ENCODE measurements at regions not wholly inside any gene's neighbourhood (a gene's known extent, or its start where the extent isn't known, plus 50 kb on each side); places are given as distances from the start of the nearest gene placed in this dataset.

DNA sequence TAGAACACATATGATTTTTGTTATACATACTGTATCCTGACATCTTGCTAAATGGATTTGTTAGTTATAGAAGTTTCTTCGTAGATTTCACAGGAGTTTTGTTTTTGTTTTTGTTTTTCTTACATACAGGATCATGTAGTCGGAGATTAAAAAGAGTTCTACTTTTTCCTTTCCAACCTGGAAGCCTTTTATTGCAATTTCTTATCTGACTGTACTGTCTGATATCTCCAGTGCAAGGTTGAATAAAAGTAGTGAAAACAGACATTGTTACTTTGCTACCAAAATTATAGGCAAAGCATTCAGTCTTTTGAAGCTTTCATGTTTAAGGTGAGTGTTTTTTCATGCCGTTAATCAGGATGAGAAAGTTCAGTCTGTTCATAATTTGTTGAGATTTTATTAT lies 117.4 kb upstream of the PRSS3 start:
- Mint-ChIP-seq H3K27ac (no peak overlapping the region), H3K9me3 (no peaks in the 10 kb centered on the region), H3K27me3 (ENCODE audit: low read depth in 2 of 2) (peaks cover 55 to 74% of the 10 kb centered on the region in 2 donors), H3K36me3 (no peaks in the 10 kb centered on the region), H3K4me3 (peak overlapping the region; percentile 96), H3K4me1 (peaks cover 13 to 17% of the 10 kb centered on the region in 2 donors)
- Histone ChIP-seq H3K9me3 (ENCODE audit: control insufficient read depth, insufficient read depth, low read length) (no peaks in the 10 kb centered on the region), H3K27ac (ENCODE audit: low read length) (no peak overlapping the region), H3K36me3 (ENCODE audit: control insufficient read depth, insufficient read depth, low read length) (no peaks in the 10 kb centered on the region), H3K4me1 (ENCODE audit: control insufficient read depth, insufficient read depth, low read length) (peaks cover 4% of the 10 kb centered on the region), H3K27me3 (ENCODE audit: control insufficient read depth, insufficient read depth, low read length) (peaks cover 33% of the 10 kb centered on the region), H3K4me3 (ENCODE audit: low read length) (no peak overlapping the region)
- TF ChIP-seq, protein P1, sequence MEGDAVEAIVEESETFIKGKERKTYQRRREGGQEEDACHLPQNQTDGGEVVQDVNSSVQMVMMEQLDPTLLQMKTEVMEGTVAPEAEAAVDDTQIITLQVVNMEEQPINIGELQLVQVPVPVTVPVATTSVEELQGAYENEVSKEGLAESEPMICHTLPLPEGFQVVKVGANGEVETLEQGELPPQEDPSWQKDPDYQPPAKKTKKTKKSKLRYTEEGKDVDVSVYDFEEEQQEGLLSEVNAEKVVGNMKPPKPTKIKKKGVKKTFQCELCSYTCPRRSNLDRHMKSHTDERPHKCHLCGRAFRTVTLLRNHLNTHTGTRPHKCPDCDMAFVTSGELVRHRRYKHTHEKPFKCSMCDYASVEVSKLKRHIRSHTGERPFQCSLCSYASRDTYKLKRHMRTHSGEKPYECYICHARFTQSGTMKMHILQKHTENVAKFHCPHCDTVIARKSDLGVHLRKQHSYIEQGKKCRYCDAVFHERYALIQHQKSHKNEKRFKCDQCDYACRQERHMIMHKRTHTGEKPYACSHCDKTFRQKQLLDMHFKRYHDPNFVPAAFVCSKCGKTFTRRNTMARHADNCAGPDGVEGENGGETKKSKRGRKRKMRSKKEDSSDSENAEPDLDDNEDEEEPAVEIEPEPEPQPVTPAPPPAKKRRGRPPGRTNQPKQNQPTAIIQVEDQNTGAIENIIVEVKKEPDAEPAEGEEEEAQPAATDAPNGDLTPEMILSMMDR (IDR thresholded peaks at IDR 0.05): no peak
- WGBS (ENCODE audit: insufficient coverage): 100% methylated on average over 1 of the region's 3 CpGs
- DNase-seq (no peak), ATAC-seq (no peak)
- intact Hi-C loops (cut with micrococcal nuclease): no loop called here

DNA sequence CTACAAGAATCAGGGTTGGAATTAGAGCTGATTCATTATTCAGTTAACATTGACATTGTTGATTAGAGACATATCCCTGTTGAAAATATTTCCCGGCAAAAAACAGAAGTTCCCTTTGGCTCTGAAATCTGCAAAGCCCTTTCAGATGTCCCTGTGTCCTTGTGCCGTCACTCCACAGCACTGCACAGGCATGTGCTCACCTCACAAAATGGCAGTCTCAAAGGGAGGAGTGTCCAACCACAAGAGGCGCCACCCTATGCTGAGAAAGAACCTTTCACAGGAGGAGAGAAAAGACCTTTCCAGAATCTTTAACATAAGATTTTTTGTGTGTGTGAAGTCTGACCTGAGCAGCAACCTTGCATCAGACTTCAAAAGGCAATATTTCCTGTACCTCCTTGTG lies 112.8 kb upstream of the PRSS3 start:
- Histone ChIP-seq H3K27ac (ENCODE audit: low read length) (no peak overlapping the region), H3K4me1 (ENCODE audit: control insufficient read depth, insufficient read depth, low read length) (no peaks in the 10 kb centered on the region), H3K27me3 (ENCODE audit: control insufficient read depth, insufficient read depth, low read length) (peaks cover 17% of the 10 kb centered on the region), H3K9me3 (ENCODE audit: control insufficient read depth, insufficient read depth, low read length) (no peaks in the 10 kb centered on the region), H3K36me3 (ENCODE audit: control insufficient read depth, insufficient read depth, low read length) (no peaks in the 10 kb centered on the region), H3K4me3 (ENCODE audit: low read length) (no peak overlapping the region)
- DNase-seq: no peak
- TF ChIP-seq, protein P1 (IDR thresholded peaks at IDR 0.05): no peak
- intact Hi-C loops (cut with micrococcal nuclease): no loop called here
- Mint-ChIP-seq H3K9me3 (no peaks in the 10 kb centered on the region), H3K4me3 (no peak overlapping the region), H3K36me3 (no peaks in the 10 kb centered on the region), H3K27me3 (ENCODE audit: low read depth in 2 of 2) (peaks cover 50 to 58% of the 10 kb centered on the region in 2 donors), H3K4me1 (peaks cover 0 to 1% of the 10 kb centered on the region in 2 donors), H3K27ac (no peak overlapping the region)
- ATAC-seq: no peak
- WGBS (ENCODE audit: insufficient coverage): 93% methylated on average over 3 of the region's 3 CpGs

DNA sequence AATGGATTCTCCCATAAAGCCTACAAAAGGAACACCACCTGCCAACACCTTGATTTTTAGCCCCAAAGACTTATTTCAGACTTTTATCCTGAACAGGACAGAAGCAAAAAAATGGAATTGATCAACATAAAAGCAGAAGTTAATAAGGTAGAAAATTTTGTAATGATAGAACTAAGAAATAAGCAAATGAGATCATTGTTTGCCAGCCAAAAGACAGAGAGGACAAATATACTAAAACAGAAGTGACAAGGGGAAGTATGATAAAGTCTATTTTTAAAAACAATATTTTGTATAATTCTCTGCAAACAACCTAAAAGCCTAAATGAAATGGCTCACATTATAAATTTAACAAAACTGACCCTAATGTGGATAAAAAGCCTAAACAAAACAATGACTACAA lies 110.5 kb upstream of the PRSS3 start:
- no peaks in the 10 kb centered on the region for H3K36me3 ChIP-seq (ENCODE audit: control insufficient read depth, insufficient read depth, low read length)
- H3K9me3 Mint-ChIP-seq: no peaks in the 10 kb centered on the region
- H3K4me1 Mint-ChIP-seq: no peaks in the 10 kb centered on the region
- no peak overlapping the region for H3K27ac ChIP-seq (ENCODE audit: low read length)
- H3K4me1 ChIP-seq (ENCODE audit: control insufficient read depth, insufficient read depth, low read length): no peaks in the 10 kb centered on the region
- no peak overlapping the region for H3K4me3 Mint-ChIP-seq
- H3K27ac Mint-ChIP-seq: no peak overlapping the region
- TF ChIP-seq, protein P1 (IDR thresholded peaks at IDR 0.05): no peak
- no peaks in the 10 kb centered on the region for H3K36me3 Mint-ChIP-seq
- no peak for ATAC-seq
- H3K27me3 ChIP-seq (ENCODE audit: control insufficient read depth, insufficient read depth, low read length): peaks cover 6% of the 10 kb centered on the region
- intact Hi-C loops (cut with micrococcal nuclease): no loop called here
- no peaks in the 10 kb centered on the region for H3K9me3 ChIP-seq (ENCODE audit: control insufficient read depth, insufficient read depth, low read length)
- DNase-seq: no peak
- H3K4me3 ChIP-seq (ENCODE audit: low read length): no peak overlapping the region
- H3K27me3 Mint-ChIP-seq (ENCODE audit: low read depth in 2 of 2): peaks cover 42 to 58% of the 10 kb centered on the region in 2 donors

DNA sequence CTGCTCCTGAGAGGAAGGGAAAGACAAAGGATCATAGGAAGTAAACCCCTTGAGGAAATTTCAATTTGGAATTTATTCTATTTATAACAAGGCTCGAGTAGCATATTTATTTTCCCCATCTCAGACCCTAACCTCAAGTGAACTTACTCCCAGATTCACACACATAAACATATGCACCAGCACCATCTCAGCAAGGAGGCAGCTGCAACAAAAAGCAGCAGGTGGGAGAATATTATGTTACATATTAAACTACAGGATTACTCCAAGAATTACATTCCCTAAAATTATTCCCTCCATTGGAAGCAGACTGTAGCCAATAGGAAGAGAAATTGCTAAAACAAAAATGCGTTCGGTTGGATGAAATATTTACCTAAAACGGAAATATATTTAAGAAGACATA lies 108.4 kb upstream of the PRSS3 start:
- Histone ChIP-seq H3K4me3 (ENCODE audit: low read length) (no peak overlapping the region), H3K4me1 (ENCODE audit: control insufficient read depth, insufficient read depth, low read length) (no peaks in the 10 kb centered on the region), H3K36me3 (ENCODE audit: control insufficient read depth, insufficient read depth, low read length) (no peaks in the 10 kb centered on the region), H3K27ac (ENCODE audit: low read length) (no peak overlapping the region), H3K9me3 (ENCODE audit: control insufficient read depth, insufficient read depth, low read length) (no peaks in the 10 kb centered on the region), H3K27me3 (ENCODE audit: control insufficient read depth, insufficient read depth, low read length) (peaks cover 2% of the 10 kb centered on the region)
- TF ChIP-seq, protein P1 (IDR thresholded peaks at IDR 0.05): no peak
- no peak for DNase-seq
- no peaks in the 10 kb centered on the region for H3K36me3 Mint-ChIP-seq
- H3K4me3 Mint-ChIP-seq: no peak overlapping the region
- no CpG with 5 or more reads among the region's 4 CpGs for WGBS (ENCODE audit: insufficient coverage)
- H3K27me3 Mint-ChIP-seq (ENCODE audit: low read depth in 2 of 2): peaks cover 31 to 40% of the 10 kb centered on the region in 2 donors
- H3K4me1 Mint-ChIP-seq: peaks cover 0 to 6% of the 10 kb centered on the region in 2 donors
- no peak for ATAC-seq
- H3K9me3 Mint-ChIP-seq: no peaks in the 10 kb centered on the region
- intact Hi-C loops (cut with micrococcal nuclease): no loop called here
- H3K27ac Mint-ChIP-seq: no peak overlapping the region

Measured in natural killer cell (primary cell).